ENCODE measurements at regions not wholly inside any gene's neighbourhood (a gene's known extent, or its start where the extent isn't known, plus 50 kb on each side); places are given as distances from the start of the nearest gene placed in this dataset.

- Histone ChIP-seq H3K27ac (ENCODE audit: low read depth, low read length, poor library complexity, severe bottlenecking) (no peak overlapping the region), H2AFZ (ENCODE audit: low read length) (no peak overlapping the region), H3K9me3 (ENCODE audit: low read length) (no peaks in the 10 kb centered on the region), H3K4me1 (ENCODE audit: insufficient read depth, low read length, severe bottlenecking) (no peaks in the 10 kb centered on the region), H3K79me2 (ENCODE audit: insufficient read depth, low read length) (no peaks in the 10 kb centered on the region), H3K4me3 (ENCODE audit: low read depth, low read length, poor library complexity, severe bottlenecking) (no peak overlapping the region), H3K4me2 (ENCODE audit: low read length) (no peak overlapping the region), H3K36me3 (ENCODE audit: insufficient read depth, low read length) (no peaks in the 10 kb centered on the region), H4K20me1 (ENCODE audit: insufficient read depth, low read length) (no peaks in the 10 kb centered on the region), H3F3A (ENCODE audit: insufficient read depth, low read length) (no peaks in the 10 kb centered on the region), H3K9ac (ENCODE audit: low read length) (no peak overlapping the region), H3K27me3 (ENCODE audit: insufficient read depth, low read length) (no peaks in the 10 kb centered on the region), H3K9me2 (ENCODE audit: low read depth, low read length) (no peaks in the 10 kb centered on the region)
- no peak for TF ChIP-seq EZH2 (IDR thresholded peaks at IDR 0.05; ENCODE audit: borderline replicate concordance, low read length)
- TF ChIP-seq CTCF (IDR thresholded peaks at IDR 0.05; ENCODE audit: low read length): no peak
Observed at GRCh38 chr7:136251826-136252225, 274.7 kb upstream of the MTPN start.

- Histone ChIP-seq H3K9ac (ENCODE audit: low read length) (no peak overlapping the region), H3K9me3 (ENCODE audit: low read length) (no peaks in the 10 kb centered on the region), H3K27me3 (ENCODE audit: insufficient read depth, low read length) (no peaks in the 10 kb centered on the region; the same call in 1 of the 2 replicates), H3F3A (ENCODE audit: insufficient read depth, low read length) (no peaks in the 10 kb centered on the region), H3K4me1 (ENCODE audit: insufficient read depth, low read length, severe bottlenecking) (no peaks in the 10 kb centered on the region), H3K4me2 (ENCODE audit: low read length) (no peak overlapping the region), H3K4me3 (ENCODE audit: low read depth, low read length, poor library complexity, severe bottlenecking) (no peak overlapping the region), H3K79me2 (ENCODE audit: insufficient read depth, low read length) (no peaks in the 10 kb centered on the region), H4K20me1 (ENCODE audit: insufficient read depth, low read length) (no peaks in the 10 kb centered on the region), H2AFZ (ENCODE audit: low read length) (no peak overlapping the region), H3K9me2 (ENCODE audit: low read depth, low read length) (no peaks in the 10 kb centered on the region), H3K27ac (ENCODE audit: low read depth, low read length, poor library complexity, severe bottlenecking) (no peak overlapping the region), H3K36me3 (ENCODE audit: insufficient read depth, low read length) (no peaks in the 10 kb centered on the region)
- TF ChIP-seq EZH2 (IDR thresholded peaks at IDR 0.05; ENCODE audit: borderline replicate concordance, low read length) (no peak), CTCF (IDR thresholded peaks at IDR 0.05; ENCODE audit: low read length) (no peak)
Observed at GRCh38 chr7:136247211-136247610, 270.1 kb upstream of the MTPN start.

GRCh38 chr7:136245327-136246004, 268.3 kb upstream of the MTPN start:
- Histone ChIP-seq H3K36me3 (ENCODE audit: insufficient read depth, low read length) (no peaks in the 10 kb centered on the region), H3K4me2 (ENCODE audit: low read length) (no peak overlapping the region), H3K4me3 (ENCODE audit: low read depth, low read length, poor library complexity, severe bottlenecking) (no peak overlapping the region), H2AFZ (ENCODE audit: low read length) (no peak overlapping the region), H3K9ac (ENCODE audit: low read length) (no peak overlapping the region), H3K4me1 (ENCODE audit: insufficient read depth, low read length, severe bottlenecking) (no peaks in the 10 kb centered on the region), H3K27me3 (ENCODE audit: insufficient read depth, low read length) (no peaks in the 10 kb centered on the region; the same call in 1 of the 2 replicates), H3K79me2 (ENCODE audit: insufficient read depth, low read length) (no peaks in the 10 kb centered on the region), H3K27ac (ENCODE audit: low read depth, low read length, poor library complexity, severe bottlenecking) (no peak overlapping the region), H3K9me3 (ENCODE audit: low read length) (no peaks in the 10 kb centered on the region), H3K9me2 (ENCODE audit: low read depth, low read length) (no peaks in the 10 kb centered on the region), H3F3A (ENCODE audit: insufficient read depth, low read length) (no peaks in the 10 kb centered on the region), H4K20me1 (ENCODE audit: insufficient read depth, low read length) (no peaks in the 10 kb centered on the region)
- TF ChIP-seq CTCF (IDR thresholded peaks at IDR 0.05; ENCODE audit: low read length): no peak
- no peak for TF ChIP-seq EZH2 (IDR thresholded peaks at IDR 0.05; ENCODE audit: borderline replicate concordance, low read length)

Measured in OCI-LY1 (cell line).